GM12878 (cell line): ENCODE measurements at regions not wholly inside any gene's neighbourhood (a gene's known extent, or its start where the extent isn't known, plus 50 kb on each side); places are given as distances from the start of the nearest gene placed in this dataset.

ENCODE experiments used
- CTCF ChIP-seq, 3 experiments: IDR thresholded peaks in 2 of 3; conservative IDR thresholded peaks in 1 of 3; 2 replicates each; pipeline ENCODE4 v1.5.1; 2011; ENCODE audit warnings: low read depth in 3 of 3, low read length in 3 of 3, mild to moderate bottlenecking in 3 of 3, control low read depth in 2 of 3, moderate library complexity in 2 of 3, inconsistent platforms in 1 of 3, mixed read lengths in 1 of 3; ENCODE audit not compliant: control insufficient read depth in 2 of 3, insufficient read depth in 1 of 3; ENCODE audit errors: extremely low read depth in 1 of 3
- PBX3 ChIP-seq: IDR thresholded peaks from 2 replicates; pipeline ENCODE4 v1.6.1; 2011; ENCODE audit warnings: mild to moderate bottlenecking, low read depth, low read length, moderate library complexity; ENCODE audit not compliant: insufficient replicate concordance
- POLR2A ChIP-seq: IDR thresholded peaks from 2 replicates; pipeline ENCODE4 v1.6.1; 2011; ENCODE audit warnings: low read depth, mild to moderate bottlenecking, low read length
- POLR2AphosphoS5 ChIP-seq: IDR thresholded peaks from 2 replicates; pipeline ENCODE4 v1.6.1; 2011; ENCODE audit warnings: mild to moderate bottlenecking, low read length, inconsistent platforms
- POU2F2 ChIP-seq: IDR thresholded peaks from 3 replicates; pipeline ENCODE4 v1.6.1; 2011; ENCODE audit warnings: low read depth, mild to moderate bottlenecking, low read length, borderline replicate concordance
- TAF1 ChIP-seq: IDR thresholded peaks from 2 replicates; pipeline ENCODE4 v1.6.1; 2011; ENCODE audit warnings: mild to moderate bottlenecking, low read depth, low read length, borderline replicate concordance
- TARDBP ChIP-seq: IDR thresholded peaks from 2 replicates; pipeline ENCODE4 v1.6.1; 2016; ENCODE audit warnings: borderline replicate concordance

- TF ChIP-seq TAF1 (no peak), POU2F2 (no peak), POLR2A (no peak), CTCF (IDR thresholded peaks at IDR 0.05 in 2 of 3, conservative IDR thresholded peaks at IDR 0.05 in 1 of 3; ENCODE audit: control insufficient read depth in 2 of 3, extremely low read depth in 1 of 3, insufficient read depth in 1 of 3, low read depth in 3 of 3, low read length in 3 of 3) (no peak), TARDBP (no peak), PBX3 (no peak), POLR2AphosphoS5 (no peak)
These were observed 223.3 kb upstream of the SALL1 start for GRCh38 chr16:51374346-51374745.
